Mesenchymal stem cell (in vitro differentiated cells and primary cell): ENCODE measurements at regions not wholly inside any gene's neighbourhood (a gene's known extent, or its start where the extent isn't known, plus 50 kb on each side); places are given as distances from the start of the nearest gene placed in this dataset.
"Not testable (repeated sequence)": the region's sequence is repeated elsewhere in the genome, so short reads cannot be mapped to it uniquely, and the experiment has no call there.

ENCODE experiments used
- DNase-seq: peaks from one replicate; pipeline ENCODE4 v3.0.0-alpha.2; 2013
- H2AFZ ChIP-seq: one replicate; pipeline ENCODE4 v1.6.1; 2013; ENCODE audit warnings: low read depth, mild to moderate bottlenecking, control low read depth, inconsistent platforms, low read length, moderate library complexity
- H2AK5ac ChIP-seq: 2 replicates; pipeline ENCODE4 v1.6.1; 2013; ENCODE audit warnings: low read length, moderate library complexity, mild to moderate bottlenecking, inconsistent platforms; ENCODE audit not compliant: severe bottlenecking
- H2BK120ac ChIP-seq: one replicate; pipeline ENCODE4 v1.6.1; 2013; ENCODE audit warnings: low read depth, mild to moderate bottlenecking, inconsistent platforms, low read length, moderate library complexity
- H2BK12ac ChIP-seq, 2 experiments: one replicate each; pipeline ENCODE4 v1.6.1; 2013; ENCODE audit warnings: inconsistent platforms in 2 of 2, low read length in 2 of 2, mild to moderate bottlenecking in 2 of 2, moderate library complexity in 2 of 2, control low read depth in 1 of 2
- H2BK15ac ChIP-seq: one replicate; pipeline ENCODE4 v1.6.1; 2013; ENCODE audit warnings: mild to moderate bottlenecking, low read depth, inconsistent platforms; ENCODE audit not compliant: poor library complexity, severe bottlenecking
- H2BK5ac ChIP-seq: 2 replicates; pipeline ENCODE4 v1.6.1; 2013; ENCODE audit warnings: low read depth, mild to moderate bottlenecking, low read length, control low read depth, inconsistent platforms; ENCODE audit not compliant: poor library complexity, severe bottlenecking
- H3K14ac ChIP-seq, 2 experiments: one replicate each; pipeline ENCODE4 v1.6.1; 2013; ENCODE audit warnings: inconsistent platforms in 2 of 2, low read length in 2 of 2, control low read depth in 1 of 2, mild to moderate bottlenecking in 1 of 2, moderate library complexity in 1 of 2
- H3K18ac ChIP-seq, 2 experiments: one replicate each; pipeline ENCODE4 v1.6.1; 2013; ENCODE audit warnings: inconsistent platforms in 2 of 2, low read length in 2 of 2, control low read depth in 1 of 2, low read depth in 1 of 2, mild to moderate bottlenecking in 1 of 2
- H3K23ac ChIP-seq, 2 experiments: one replicate each; pipeline ENCODE4 v1.6.1; 2013; ENCODE audit warnings: inconsistent platforms in 2 of 2, low read length in 2 of 2, mild to moderate bottlenecking in 2 of 2, moderate library complexity in 2 of 2, control low read depth in 1 of 2
- H3K27ac ChIP-seq: 2 replicates; pipeline ENCODE4 v1.5.1; 2013; ENCODE audit warnings: mild to moderate bottlenecking, moderate library complexity, low read length, control low read depth, inconsistent platforms; ENCODE audit not compliant: poor library complexity, severe bottlenecking
- H3K27me3 ChIP-seq, 2 experiments: 2 replicates each; pipeline versions ENCODE4 v1.6.1 to v1.7.0; 2013; ENCODE audit warnings: low read length in 2 of 2, mild to moderate bottlenecking in 2 of 2, moderate library complexity in 2 of 2, control low read depth in 1 of 2, inconsistent platforms in 1 of 2; ENCODE audit not compliant: control insufficient read depth in 1 of 2, insufficient read depth in 1 of 2
- H3K36me3 ChIP-seq, 2 experiments: 2 replicates each; pipeline versions ENCODE4 v1.6.1 to v1.7.0; 2013; ENCODE audit warnings: low read length in 2 of 2, control low read depth in 1 of 2, inconsistent platforms in 1 of 2, low read depth in 1 of 2, mild to moderate bottlenecking in 1 of 2; ENCODE audit not compliant: insufficient read depth in 2 of 2, control insufficient read depth in 1 of 2
- H3K4ac ChIP-seq, 2 experiments: one replicate each; pipeline ENCODE4 v1.6.1; 2013; ENCODE audit warnings: inconsistent platforms in 2 of 2, low read length in 2 of 2, mild to moderate bottlenecking in 2 of 2, moderate library complexity in 2 of 2, control low read depth in 1 of 2, low read depth in 1 of 2
- H3K4me1 ChIP-seq: 2 replicates; pipeline ENCODE4 v1.6.1; 2013; ENCODE audit warnings: low read depth, low read length, control low read depth; ENCODE audit not compliant: control insufficient read depth, insufficient read depth
- H3K4me2 ChIP-seq: 2 replicates; pipeline ENCODE4 v1.6.1; 2013; ENCODE audit warnings: low read length, mild to moderate bottlenecking, inconsistent platforms; ENCODE audit not compliant: poor library complexity, severe bottlenecking
- H3K4me3 ChIP-seq, 2 experiments: 2 replicates each; pipeline versions ENCODE4 v1.5.1 to v1.7.0; 2013; ENCODE audit warnings: low read length in 2 of 2, mild to moderate bottlenecking in 2 of 2, control low read depth in 1 of 2, low read depth in 1 of 2; ENCODE audit not compliant: insufficient read depth in 1 of 2
- H3K79me1 ChIP-seq: replicated peaks from 2 replicates; pipeline ENCODE4 v1.6.1; 2013; ENCODE audit warnings: mild to moderate bottlenecking, control low read depth, low read length, inconsistent platforms; ENCODE audit not compliant: poor library complexity, severe bottlenecking
- H3K9ac ChIP-seq: 2 replicates; pipeline ENCODE4 v1.7.0; 2013; ENCODE audit warnings: mild to moderate bottlenecking, low read length, moderate library complexity
- H3K9me3 ChIP-seq: 2 replicates; pipeline ENCODE4 v1.7.0; 2013; ENCODE audit warnings: mild to moderate bottlenecking, low read length; ENCODE audit not compliant: control insufficient read depth
- H4K8ac ChIP-seq: one replicate; pipeline ENCODE4 v1.6.1; 2013; ENCODE audit warnings: inconsistent platforms, mild to moderate bottlenecking, low read length, moderate library complexity
- H4K91ac ChIP-seq: one replicate; pipeline ENCODE4 v1.6.1; 2013; ENCODE audit warnings: mild to moderate bottlenecking, low read length, inconsistent platforms
- WGBS: methylation state at CpG from one replicate; pipeline ENCODE4 v1.1.7; 2013; ENCODE audit warnings: mixed read lengths; 5-methylcytosine and 5-hydroxymethylcytosine counted together

DNA sequence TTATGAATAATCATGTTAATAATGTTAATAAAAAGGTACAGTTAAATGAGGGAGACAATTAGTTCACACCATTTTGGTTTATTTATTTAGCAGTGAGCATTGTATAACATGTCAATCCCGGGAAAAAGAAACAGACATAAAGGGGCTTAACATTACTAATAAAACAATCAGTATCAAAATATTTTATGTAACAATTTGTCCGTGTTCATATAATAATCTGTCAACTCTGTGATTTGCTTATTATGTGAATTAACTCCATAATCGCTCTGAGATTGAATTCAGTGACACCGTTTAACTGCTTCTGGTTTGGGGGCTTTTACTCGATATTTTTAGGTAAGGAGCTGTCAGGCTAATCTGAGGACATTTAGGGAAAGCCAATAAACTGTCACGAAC lies 95.8 kb upstream of the HMGA2 start:
- Histone ChIP-seq H2BK12ac (no peak overlapping the region), H3K79me1 (peaks cover 2% of the 10 kb centered on the region), H2BK120ac (no peak overlapping the region), H4K8ac (no peak overlapping the region), H2AFZ (no peak overlapping the region), H3K4me1 (no peaks in the 10 kb centered on the region), H3K36me3 (no peaks in the 10 kb centered on the region), H3K4me2 (peak overlapping the region; percentile 71), H3K27me3 (peaks cover 0 to 22% of the 10 kb centered on the region in 2 experiments), H3K9me3 (no peaks in the 10 kb centered on the region), H3K18ac (no peak overlapping the region), H2AK5ac (no peak overlapping the region), H3K14ac (no peak overlapping the region), H2BK15ac (no peak overlapping the region), H3K4me3 (peak overlapping the region in 1 of 2 experiments; percentile 81), H2BK5ac (no peak overlapping the region), H3K27ac (no peak overlapping the region), H3K23ac (no peak overlapping the region), H4K91ac (no peak overlapping the region), H3K4ac (no peak overlapping the region), H3K9ac (peak overlapping the region; percentile 74)
- no peak for DNase-seq
- 17% methylated on average over 4 of the region's 6 CpGs for WGBS

DNA sequence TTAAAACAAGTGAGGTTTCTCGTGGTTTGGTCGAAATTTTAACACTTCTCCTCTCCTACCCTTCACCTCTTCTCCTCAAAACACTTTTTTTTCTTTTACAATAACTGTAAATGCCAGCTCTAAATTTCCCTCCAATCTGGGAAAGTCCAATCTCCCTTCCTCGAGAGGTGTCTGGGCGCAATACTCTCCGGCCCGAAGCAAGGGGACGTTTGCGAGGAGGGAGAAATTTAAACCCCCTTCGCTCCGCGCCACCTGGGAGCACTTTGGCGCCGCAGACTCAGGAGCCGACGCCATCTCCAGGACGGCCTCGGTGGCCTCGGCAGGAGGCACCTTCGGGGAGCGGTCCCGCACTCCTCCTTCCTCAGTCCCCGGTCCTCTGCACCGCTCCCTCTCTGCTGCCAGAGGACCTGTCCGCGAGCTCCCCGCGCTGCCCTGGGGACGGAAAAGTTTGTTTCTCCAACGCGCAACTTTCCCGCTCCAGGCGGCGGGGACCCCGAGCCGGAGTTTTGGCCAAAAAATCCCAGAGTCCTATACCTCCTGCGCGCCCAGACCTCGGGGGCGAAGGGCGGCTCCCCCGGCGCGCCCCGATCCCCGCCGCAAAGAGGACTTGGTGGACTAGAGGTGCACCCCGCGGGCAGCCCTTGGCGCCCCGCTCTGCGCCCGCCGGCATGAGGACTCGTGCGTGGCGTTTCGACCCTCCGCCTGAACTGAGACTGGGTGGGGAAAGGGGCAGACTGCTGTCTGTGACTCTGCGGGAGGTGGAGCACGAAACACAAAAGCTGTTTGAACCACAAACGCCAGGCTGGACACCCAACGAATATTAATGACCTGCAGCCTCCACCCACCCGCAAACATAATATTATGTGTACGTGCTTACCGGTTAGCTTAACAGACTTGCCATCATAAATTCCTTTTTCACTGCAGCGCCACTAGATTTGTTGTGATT lies 95.2 kb upstream of the HMGA2 start:
- peak; percentile 46 for DNase-seq
- H4K91ac ChIP-seq, result no peak overlapping the region
- H3K9me3 ChIP-seq, result no peaks in the 10 kb centered on the region
- H3K9ac ChIP-seq, result peak overlapping the region; percentile 74
- peak overlapping the region; percentile 10 for H2BK5ac ChIP-seq
- peak overlapping the region; percentile 53 for H2AFZ ChIP-seq
- H2BK12ac ChIP-seq, result peak overlapping the region in 1 of 2 experiments; percentile 83
- peak overlapping the region; percentile 13 for H3K27ac ChIP-seq
- under 1% methylated on average over 61 of the region's 66 CpGs for WGBS
- peak overlapping the region; percentile 8 for H4K8ac ChIP-seq
- H3K4me3 ChIP-seq, result peak overlapping the region; percentile 71 to 81
- peaks cover 0 to 22% of the 10 kb centered on the region in 2 experiments for H3K27me3 ChIP-seq
- no peaks in the 10 kb centered on the region for H3K36me3 ChIP-seq
- peak overlapping the region; percentile 15 for H2BK15ac ChIP-seq
- H3K4me1 ChIP-seq, result no peaks in the 10 kb centered on the region
- peak overlapping the region in 1 of 2 experiments; percentile 64 for H3K23ac ChIP-seq
- peak overlapping the region; percentile 64 to 88 for H3K18ac ChIP-seq
- peak overlapping the region in 1 of 2 experiments; percentile 77 for H3K14ac ChIP-seq
- H3K4ac ChIP-seq, result peak overlapping the region in 1 of 2 experiments; percentile 13
- peak overlapping the region; percentile 71 for H3K4me2 ChIP-seq
- peaks cover 2% of the 10 kb centered on the region for H3K79me1 ChIP-seq
- no peak overlapping the region for H2BK120ac ChIP-seq
- no peak overlapping the region for H2AK5ac ChIP-seq

DNA sequence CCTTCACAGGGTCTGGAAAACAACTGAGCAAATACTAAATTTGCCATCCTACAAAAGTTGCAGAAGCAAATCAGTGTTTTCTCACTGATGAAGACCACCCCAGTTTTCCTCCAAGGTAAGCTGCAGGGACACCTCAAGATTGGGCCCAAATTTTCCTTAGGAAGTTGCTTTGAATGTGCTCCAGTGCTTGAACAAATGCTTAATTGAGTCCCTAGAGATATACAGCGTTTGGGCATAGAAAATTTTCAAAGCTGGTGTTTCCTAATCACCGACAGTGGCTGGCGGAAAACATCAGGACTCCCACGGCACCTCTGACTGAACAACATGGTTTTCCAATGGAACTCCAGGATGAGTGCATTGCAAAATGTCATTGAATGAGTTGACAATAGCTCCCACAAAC lies 92.5 kb upstream of the HMGA2 start:
- no peak overlapping the region for H3K18ac ChIP-seq
- peaks cover 2% of the 10 kb centered on the region for H3K79me1 ChIP-seq
- H3K9me3 ChIP-seq, result no peaks in the 10 kb centered on the region
- no peak overlapping the region for H2BK15ac ChIP-seq
- H3K27me3 ChIP-seq, result peaks cover 0 to 22% of the 10 kb centered on the region in 2 experiments
- H3K4me2 ChIP-seq, result no peak overlapping the region
- no peaks in the 10 kb centered on the region for H3K4me1 ChIP-seq
- no peak overlapping the region for H4K91ac ChIP-seq
- H3K23ac ChIP-seq, result no peak overlapping the region
- no peak overlapping the region for H2AFZ ChIP-seq
- DNase-seq, result no peak
- 88% methylated on average over 4 of the region's 4 CpGs for WGBS
- no peak overlapping the region for H3K9ac ChIP-seq
- H3K4me3 ChIP-seq, result no peak overlapping the region
- no peak overlapping the region for H2BK12ac ChIP-seq
- no peak overlapping the region for H3K27ac ChIP-seq
- H3K14ac ChIP-seq, result no peak overlapping the region
- H4K8ac ChIP-seq, result no peak overlapping the region
- H2BK5ac ChIP-seq, result no peak overlapping the region
- no peak overlapping the region for H3K4ac ChIP-seq
- no peak overlapping the region for H2BK120ac ChIP-seq
- peak overlapping the region; percentile 62 for H2AK5ac ChIP-seq
- no peaks in the 10 kb centered on the region for H3K36me3 ChIP-seq

DNA sequence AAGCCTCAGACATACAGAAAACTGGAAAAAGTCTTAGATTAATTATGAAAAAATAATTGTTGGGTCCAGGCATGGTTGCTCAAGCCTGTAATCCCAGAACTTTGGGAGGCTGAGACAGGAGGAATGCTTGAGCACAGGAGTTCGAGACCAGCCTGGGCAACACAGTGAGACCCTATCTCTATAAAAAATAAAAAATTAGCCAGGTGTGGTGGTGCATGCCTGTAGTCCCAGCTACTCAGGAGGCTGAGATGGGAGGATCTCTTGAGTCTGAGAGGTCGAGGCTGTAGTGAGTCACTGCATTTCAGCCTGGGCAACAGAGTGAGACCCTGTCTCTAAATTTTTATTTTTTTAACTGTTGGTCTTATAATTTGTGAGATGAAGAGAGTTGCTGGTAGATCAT lies 90.6 kb upstream of the HMGA2 start:
- H3K4me1 ChIP-seq, H2AFZ ChIP-seq, H2BK5ac ChIP-seq, H3K79me1 ChIP-seq, H4K8ac ChIP-seq, H2BK12ac ChIP-seq, H3K4ac ChIP-seq, H2AK5ac ChIP-seq, H3K4me3 ChIP-seq, H2BK120ac ChIP-seq, H2BK15ac ChIP-seq, H3K14ac ChIP-seq, H3K4me2 ChIP-seq, H3K9ac ChIP-seq, H3K36me3 ChIP-seq, H3K18ac ChIP-seq, H3K23ac ChIP-seq, H3K9me3 ChIP-seq, H3K27ac ChIP-seq, DNase-seq, H4K91ac ChIP-seq: not testable (repeated sequence)
- peaks cover 0 to 14% of the 10 kb centered on the region in 2 experiments for H3K27me3 ChIP-seq
- 91% methylated on average over 2 of the region's 2 CpGs for WGBS
